ENCODE measurements at regions not wholly inside any gene's neighbourhood (a gene's known extent, or its start where the extent isn't known, plus 50 kb on each side); places are given as distances from the start of the nearest gene placed in this dataset.
"Not testable (repeated sequence)": the region's sequence is repeated elsewhere in the genome, so short reads cannot be mapped to it uniquely, and the experiment has no call there.

DNA sequence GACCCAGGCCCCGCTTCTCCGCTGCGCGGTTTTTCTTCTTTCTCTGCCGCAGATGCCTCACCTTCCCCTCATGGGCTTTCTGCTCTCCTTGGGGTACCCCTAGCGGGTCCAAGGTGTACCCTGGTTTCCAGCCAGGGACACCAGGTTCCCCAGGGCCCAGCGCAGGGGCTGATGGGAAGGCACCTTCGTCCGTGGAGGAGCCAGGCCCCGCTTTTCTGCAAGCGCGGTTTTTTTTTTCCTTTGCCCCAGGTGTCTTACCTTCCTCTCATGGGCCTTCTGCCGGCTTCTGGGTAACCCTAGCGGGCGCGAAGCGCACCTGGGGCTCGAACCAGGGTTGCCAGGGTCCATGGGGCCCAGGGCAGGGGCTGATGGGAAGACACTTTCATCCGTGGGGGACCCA lies 165.9 kb upstream of the ZNG1F start:
- not testable (repeated sequence) for TF ChIP-seq ZFX (CRISPR knock-in tag; IDR thresholded peaks at IDR 0.05); POLR2A (conservative IDR thresholded peaks at IDR 0.05); HDAC2 (IDR thresholded peaks at IDR 0.05); LARP7 (IDR thresholded peaks at IDR 0.05); ARID1B (IDR thresholded peaks at IDR 0.05); MTA3 (IDR thresholded peaks at IDR 0.05; ENCODE audit: borderline replicate concordance); ATF1 (CRISPR knock-in tag; IDR thresholded peaks at IDR 0.05); ATF1 (tag; IDR thresholded peaks at IDR 0.05); POLR2AphosphoS5 (IDR thresholded peaks at IDR 0.05; ENCODE audit: control insufficient read depth, insufficient read depth, low read depth, low read length)
- TF ChIP-seq, protein P1, sequence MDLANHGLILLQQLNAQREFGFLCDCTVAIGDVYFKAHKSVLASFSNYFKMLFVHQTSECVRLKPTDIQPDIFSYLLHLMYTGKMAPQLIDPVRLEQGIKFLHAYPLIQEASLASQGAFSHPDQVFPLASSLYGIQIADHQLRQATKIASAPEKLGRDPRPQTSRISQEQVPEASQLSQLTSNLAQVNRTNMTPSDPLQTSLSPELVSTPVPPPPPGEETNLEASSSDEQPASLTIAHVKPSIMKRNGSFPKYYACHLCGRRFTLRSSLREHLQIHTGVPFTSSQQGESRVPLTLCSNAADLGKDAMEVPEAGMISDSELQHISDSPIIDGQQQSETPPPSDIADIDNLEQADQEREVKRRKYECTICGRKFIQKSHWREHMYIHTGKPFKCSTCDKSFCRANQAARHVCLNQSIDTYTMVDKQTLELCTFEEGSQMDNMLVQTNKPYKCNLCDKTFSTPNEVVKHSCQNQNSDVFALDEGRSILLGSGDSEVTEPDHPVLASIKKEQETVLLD (IDR thresholded peaks at IDR 0.05) = not testable (repeated sequence)
- TF ChIP-seq, protein P2, sequence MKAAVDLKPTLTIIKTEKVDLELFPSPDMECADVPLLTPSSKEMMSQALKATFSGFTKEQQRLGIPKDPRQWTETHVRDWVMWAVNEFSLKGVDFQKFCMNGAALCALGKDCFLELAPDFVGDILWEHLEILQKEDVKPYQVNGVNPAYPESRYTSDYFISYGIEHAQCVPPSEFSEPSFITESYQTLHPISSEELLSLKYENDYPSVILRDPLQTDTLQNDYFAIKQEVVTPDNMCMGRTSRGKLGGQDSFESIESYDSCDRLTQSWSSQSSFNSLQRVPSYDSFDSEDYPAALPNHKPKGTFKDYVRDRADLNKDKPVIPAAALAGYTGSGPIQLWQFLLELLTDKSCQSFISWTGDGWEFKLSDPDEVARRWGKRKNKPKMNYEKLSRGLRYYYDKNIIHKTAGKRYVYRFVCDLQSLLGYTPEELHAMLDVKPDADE (conservative IDR thresholded peaks at IDR 0.05; ENCODE audit: control insufficient read depth, low read depth, low read length) = not testable (repeated sequence)
- TF ChIP-seq, protein P3, sequence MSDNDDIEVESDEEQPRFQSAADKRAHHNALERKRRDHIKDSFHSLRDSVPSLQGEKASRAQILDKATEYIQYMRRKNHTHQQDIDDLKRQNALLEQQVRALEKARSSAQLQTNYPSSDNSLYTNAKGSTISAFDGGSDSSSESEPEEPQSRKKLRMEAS (CRISPR knock-in tag; IDR thresholded peaks at IDR 0.05) = not testable (repeated sequence)
